ENCODE measurements at regions not wholly inside any gene's neighbourhood (a gene's known extent, or its start where the extent isn't known, plus 50 kb on each side); places are given as distances from the start of the nearest gene placed in this dataset.

DNA sequence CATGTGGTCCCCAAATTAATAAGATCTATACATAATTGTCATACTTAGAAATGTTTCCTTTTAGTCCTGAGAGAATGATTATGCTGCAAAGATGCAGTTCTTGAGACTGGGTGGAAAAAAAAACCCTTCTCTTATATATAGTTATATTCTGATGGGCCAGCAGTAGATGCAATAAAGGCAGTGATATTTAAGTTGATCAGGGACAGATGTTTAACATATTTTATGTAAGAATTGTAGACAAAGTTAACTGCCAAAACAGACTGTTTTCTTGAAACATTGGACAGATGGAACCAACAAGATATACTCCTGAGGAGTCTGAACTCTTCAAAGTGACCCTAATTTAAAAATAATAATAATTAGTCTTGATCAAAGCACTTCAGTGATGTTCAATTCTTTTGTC, 172.0 kb upstream of the LRIG1 start:
- DNase-seq (ENCODE audit: low read depth in 2 of 3, low spot score in 2 of 3), result no peak

DNA sequence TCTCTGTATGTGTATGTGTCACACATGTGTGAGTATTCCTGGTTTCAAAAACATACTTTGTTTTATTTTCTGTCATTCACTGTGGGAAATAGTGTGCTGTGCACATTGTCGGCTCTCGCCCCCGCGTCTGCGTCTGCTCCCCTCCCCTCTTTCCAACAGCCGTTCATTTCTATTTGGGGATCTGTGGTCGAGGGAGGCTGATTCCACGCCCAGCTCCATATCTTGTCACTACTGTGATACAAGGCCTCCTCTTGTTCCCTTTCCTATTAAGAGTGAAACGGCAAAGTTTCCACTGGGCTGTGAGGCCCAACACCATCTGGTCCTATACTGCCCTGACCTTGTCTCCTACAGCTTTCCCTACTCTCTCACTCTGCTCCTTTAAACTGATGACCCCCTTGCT, 172.5 kb upstream of the LRIG1 start:
- no peak for DNase-seq (ENCODE audit: low read depth in 2 of 3, low spot score in 2 of 3)

DNA sequence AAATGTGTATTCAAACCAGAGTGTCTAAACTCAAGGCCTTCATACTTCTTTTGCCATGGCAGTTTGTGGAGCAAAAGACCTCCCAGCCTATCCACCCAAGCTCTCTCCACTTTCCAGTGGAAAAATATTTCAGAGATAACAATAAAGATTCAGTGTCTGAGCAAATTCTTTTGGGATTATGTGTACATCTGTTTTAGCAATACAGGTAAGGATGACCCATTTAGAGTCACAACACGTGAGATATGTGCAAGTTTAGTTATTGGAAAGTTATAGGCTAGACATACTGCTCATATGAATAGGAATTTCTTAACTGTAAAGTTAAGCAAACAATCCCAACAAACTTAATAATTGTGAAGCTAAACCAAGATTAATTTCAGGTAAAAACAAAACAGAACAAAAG, 174.5 kb upstream of the LRIG1 start:
- DNase-seq (ENCODE audit: low read depth in 2 of 3, low spot score in 2 of 3), result no peak

DNA sequence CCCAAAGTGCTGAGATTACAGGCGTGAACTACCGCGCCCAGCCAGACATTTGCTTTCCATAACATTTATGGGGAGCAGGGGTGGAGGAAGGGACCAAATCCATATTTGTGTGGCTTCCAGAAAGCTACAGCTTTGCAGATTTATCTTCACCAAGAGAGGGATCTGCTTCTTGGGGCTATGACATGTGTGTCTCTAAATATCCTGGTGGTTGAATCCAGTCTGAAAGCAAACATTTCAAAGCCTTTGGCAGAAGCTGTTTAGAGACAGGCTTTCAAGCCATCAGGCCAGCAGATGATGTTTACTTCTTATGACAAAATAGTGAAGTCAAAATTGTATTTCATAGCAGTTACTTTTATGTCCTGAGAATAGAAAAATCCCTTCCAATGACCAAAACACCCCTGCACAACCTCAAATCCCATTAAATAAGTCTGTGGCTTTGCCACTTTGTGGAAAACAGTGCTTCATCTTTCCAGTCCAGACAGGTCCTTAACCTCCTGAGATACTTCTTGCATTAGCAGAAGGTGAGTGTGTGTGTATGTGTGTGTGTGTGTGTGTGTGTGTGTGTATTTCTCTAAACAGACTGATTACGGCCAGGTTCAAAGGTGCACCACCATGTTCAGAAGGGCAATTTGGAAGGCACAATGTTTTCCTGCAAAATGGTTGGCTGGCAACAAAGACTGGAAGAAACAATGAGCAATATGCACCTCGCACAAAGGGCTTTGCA, 191.4 kb upstream of the LRIG1 start:
- DNase-seq (ENCODE audit: low read depth in 2 of 3, low spot score in 2 of 3), result no peak

DNA sequence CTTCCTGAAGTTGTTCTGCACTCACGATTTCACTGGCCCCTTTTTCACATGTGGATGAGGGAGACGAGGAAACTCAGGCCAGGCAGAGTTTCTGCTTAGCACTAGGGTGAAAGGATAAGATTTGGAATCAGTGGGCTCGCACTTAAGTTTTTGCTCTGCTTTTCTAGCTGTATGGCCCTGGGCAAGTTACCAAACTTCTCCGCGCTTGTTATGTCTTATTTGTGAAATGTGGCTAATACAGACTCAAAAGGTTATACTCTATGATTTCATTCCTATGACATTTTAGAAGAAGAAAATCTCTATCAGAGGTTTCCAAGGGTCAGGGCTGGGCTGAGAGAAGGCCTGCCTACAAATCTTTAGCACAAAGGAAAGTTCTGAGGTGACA, 191.9 kb upstream of the LRIG1 start:
- DNase-seq (ENCODE audit: low read depth in 2 of 3, low spot score in 2 of 3), result no peak

DNA sequence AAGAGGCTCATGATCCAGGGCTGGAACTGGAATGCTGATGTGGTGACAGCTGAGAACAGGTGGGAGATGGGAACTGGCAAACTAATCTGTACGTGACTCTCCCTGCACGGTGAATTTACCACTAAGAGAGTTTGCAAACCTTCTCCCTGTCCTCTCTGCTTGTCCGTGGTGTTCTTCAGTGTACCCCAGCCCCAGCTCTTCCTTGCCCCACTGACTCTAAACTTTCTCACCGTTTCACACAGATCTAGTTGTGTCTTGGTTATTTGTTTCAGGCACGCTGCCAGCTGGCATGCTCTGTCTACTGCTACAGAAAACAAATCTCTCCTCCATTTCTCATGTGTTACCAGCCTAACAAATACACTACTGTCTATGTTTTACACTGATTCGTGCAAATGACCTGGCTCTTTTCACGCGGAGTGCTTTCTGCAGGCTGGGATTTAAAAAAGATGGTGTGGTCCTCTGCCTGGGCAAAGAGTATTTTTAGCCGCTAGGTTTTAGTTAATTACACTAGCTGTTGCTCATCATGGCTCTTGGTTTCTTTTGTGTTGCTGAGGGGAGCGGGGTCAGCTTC, 192.7 kb upstream of the LRIG1 start:
- no peak for DNase-seq (ENCODE audit: low read depth in 2 of 3, low spot score in 2 of 3)

DNA sequence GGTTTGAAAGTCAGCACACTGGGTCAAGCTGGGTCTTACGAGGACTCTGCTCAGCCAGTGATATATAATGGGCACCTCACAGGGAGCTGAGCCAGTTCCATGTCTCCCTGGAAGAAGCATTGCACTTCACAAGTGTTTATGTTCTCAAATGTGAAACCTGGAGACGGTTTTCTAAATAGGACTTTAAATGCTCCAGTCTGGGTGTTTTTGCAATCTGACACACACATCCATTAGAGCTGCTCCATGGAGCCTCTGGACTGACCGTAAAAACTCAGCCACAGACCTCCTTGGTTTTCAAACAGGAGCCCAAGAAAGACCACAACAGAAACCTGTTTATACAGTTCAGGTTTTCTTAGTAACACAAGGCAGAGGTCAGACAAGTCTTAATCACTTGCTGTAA, 201.3 kb upstream of the LRIG1 start:
- DNase-seq (ENCODE audit: low read depth in 2 of 3, low spot score in 2 of 3), result no peak

DNA sequence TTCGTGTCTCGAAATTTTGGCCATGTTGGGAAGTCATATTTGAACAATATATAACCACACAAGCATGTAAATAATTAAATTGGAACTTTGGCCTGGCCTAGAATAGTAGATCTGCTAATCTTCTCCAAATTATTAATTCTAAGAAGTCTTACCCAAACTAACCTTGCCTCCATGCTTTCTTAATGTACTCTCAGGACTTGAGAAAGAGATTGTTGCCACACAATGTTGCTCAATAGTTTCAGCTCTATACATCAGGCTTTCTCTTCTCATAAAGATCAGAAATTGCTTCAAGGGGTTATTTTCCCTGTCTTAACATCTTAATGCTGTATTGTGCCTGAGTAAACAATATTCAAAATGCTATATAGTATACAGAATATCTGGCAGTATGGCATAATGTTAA, 202.7 kb upstream of the LRIG1 start:
- DNase-seq (ENCODE audit: low read depth in 2 of 3, low spot score in 2 of 3), result no peak

DNA sequence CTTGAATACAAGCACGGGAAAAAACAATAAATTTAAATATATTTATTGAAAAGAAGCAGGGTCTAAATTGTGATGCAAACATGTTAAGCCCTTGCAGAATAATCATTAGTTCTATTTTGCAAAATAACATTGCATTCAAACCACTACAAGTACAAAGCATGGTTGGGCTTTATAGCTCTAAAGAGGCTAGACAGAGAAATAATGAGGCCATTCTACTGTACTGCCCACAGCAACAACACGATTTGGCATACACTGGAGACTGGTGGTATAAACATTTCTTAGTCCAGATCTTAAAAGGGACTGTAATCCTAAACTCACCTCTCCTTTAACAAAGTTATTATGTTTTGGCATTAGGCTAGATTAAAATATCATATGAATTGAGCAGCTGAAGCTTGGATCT, 204.3 kb upstream of the LRIG1 start:
- DNase-seq (ENCODE audit: low read depth in 2 of 3, low spot score in 2 of 3), result no peak

DNA sequence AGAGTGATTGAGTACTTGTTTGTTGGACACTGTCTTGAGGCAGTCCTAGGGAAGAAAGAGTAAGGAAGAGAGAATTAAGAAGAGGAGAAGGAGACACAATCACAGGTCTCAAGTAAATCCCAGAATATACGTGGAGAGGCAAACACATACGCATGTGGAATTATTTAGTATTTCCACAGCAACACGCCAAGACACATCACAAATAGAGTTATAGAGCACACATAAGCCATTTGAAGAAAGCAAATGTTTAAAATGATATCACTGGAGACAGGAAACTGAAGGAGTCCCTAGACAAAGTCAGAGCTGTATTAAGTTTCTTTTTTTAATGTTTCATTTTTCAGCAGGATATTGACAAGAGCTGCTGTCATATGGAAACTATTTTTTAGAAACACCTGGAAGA, 206.1 kb upstream of the LRIG1 start:
- DNase-seq (ENCODE audit: low read depth in 2 of 3, low spot score in 2 of 3), result no peak

DNA sequence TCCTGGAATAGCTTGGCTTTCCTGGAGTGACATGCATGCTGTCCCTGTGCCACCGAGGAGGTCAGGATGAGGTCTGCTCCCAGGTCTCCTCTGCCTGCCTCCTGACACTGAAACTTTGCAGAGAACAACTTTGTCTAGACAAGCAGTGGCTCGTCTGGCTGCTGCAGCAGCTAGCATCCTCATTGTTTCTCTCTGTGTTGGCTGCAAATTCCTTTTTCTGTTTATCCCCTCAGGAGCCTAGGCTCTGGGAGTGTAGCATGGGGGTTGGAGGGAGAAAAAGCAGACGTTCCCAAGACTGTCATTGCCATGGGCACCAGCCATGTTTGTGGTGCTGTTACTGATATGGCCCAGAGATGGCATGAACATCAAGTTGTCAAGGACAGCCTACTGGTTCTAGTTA, 208.7 kb upstream of the LRIG1 start:
- DNase-seq (ENCODE audit: low read depth in 2 of 3, low spot score in 2 of 3), result no peak

DNA sequence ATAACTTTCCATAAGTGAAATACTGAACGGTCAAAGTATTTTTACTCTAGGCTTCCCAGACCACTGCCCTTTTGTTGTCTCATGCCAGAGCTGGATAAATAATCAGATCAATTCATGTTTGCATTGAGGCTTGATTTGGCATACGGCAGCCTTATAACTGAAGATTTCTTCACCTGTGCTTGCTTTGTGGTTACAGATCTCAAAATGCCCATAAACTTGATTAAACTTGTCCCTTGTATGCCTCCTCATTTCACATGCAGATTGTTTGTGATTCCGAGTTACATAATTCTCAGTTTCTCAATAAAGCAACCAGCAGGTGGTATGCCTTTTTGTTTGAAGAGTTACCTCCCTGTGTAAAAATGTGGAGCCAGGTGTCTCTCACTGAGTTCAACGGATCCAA, 211.4 kb upstream of the LRIG1 start:
- DNase-seq (ENCODE audit: low read depth in 2 of 3, low spot score in 2 of 3), result no peak

DNA sequence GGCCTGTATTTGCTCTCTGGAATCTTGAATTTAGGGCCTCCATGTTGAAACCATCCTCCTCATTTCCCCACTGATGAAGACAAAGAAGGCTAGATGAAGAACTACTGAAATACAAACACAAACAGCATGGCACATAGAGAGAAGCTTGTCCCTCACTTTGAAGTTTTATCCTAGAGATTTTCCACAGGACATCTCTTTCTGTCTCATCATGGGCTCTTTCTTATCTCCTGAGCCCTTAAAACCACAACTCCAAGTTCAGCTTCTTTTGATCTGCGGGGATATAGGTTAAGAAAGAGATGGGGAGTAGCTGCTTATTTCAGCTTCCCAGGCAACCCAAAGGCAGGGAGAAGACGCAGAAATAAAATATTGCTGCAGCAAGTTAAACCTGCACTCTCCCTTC, 213.1 kb upstream of the LRIG1 start:
- no peak for DNase-seq (ENCODE audit: low read depth in 2 of 3, low spot score in 2 of 3)

DNA sequence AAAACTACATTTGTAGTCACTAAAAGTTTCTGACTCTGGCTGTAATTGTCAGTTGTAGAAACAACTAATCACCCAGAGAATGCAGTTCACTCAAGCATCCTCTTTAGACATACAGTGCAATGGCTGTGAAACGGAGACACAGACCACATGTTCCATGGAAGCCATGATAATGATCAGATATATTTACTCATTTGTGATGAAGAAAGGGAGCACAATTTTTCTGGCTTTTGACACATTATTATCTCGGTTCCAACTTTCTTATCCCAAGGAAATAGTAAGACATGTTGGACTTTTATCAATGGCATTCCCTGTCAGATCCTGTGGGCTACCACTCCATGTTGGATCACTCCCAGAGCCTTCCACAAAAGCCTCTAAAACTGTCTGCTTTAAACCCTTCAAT, 215.0 kb upstream of the LRIG1 start:
- no peak for DNase-seq (ENCODE audit: low read depth in 2 of 3, low spot score in 2 of 3)

DNA sequence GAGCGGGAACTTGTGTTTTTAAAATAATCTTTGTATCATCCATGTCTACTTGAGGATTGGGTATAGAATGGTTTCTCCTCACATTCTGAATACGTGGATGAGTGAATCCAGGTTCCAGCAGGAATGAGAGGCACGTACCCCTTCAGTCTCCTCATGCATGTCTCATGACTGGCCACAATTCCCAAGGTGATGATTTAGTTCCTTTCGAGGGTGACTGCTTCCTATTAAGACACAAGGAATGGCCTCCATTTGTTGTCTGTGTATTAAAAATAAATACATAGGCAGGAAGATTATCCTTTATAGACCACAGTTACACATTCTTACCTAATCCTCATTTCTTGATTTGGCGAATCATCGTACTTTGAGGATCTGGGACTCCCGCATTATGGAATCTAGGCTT, 217.0 kb upstream of the LRIG1 start:
- DNase-seq (ENCODE audit: low read depth in 2 of 3, low spot score in 2 of 3), result no peak

DNA sequence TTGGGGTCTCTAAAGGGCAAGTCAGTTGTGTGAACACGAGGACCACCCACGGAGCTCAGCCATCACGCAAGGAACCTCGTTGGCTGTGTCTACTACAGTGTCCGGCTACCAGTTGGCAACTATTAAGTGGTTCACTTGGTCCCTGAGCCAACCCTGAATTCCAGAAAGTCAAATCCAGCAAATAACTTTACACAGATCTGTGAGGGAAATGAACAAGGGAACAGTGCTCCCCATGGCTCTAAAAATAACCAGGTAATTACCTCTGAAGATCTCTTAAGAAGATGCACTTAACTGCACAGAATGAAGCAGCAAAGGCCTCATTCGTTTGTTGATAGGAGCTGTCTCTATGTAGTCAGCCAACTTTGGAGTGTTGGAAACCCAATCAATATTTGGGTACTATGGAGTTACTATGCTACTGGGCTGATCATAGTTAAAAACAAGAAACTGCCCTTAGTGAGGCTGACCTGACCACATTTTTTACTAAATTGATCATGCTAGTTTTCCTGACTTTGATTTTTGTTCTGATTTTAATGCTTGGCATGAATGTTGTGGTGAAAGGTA, 219.1 kb upstream of the LRIG1 start:
- no peak for DNase-seq (ENCODE audit: low read depth in 2 of 3, low spot score in 2 of 3)

DNA sequence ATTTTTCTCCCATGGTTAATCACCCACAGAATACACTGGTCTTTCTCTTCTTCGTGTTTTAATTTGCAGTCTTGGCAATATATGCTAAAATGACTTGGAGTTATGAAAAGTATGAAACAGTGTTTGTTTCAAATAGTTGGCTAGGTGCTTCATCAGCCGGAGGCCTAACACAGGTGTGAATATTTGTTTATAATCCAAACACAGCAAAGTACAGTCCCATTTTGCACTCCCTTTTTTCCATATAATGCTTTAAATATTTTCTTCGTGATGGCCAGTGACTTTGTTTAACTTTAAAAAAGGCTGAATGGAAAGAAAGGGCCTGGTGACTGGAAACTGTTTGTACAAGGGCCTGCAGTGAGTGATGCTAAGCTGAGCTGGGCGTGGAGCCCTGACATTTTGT, 219.7 kb upstream of the LRIG1 start:
- no peak for DNase-seq (ENCODE audit: low read depth in 2 of 3, low spot score in 2 of 3)

DNA sequence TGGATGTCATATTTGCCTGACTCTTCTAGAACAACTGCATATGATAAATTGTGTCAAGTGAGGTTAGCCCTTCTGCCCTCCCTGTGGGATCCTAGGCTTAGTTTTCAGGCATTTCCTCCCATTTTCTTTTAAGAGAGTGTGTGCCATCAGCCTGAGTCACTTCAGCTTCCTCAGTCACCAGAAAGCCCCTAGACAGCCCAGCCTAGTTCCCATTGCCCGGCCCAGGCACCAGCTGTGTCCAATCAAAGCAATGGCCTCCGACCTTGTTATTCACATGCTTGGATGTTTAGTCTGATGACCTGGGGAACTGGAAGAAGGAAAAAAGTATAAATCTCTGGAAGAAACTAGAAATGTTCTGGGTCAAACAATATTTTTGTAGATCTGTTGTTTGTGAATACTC, 221.9 kb upstream of the LRIG1 start:
- no peak for DNase-seq (ENCODE audit: low read depth in 2 of 3, low spot score in 2 of 3)

DNA sequence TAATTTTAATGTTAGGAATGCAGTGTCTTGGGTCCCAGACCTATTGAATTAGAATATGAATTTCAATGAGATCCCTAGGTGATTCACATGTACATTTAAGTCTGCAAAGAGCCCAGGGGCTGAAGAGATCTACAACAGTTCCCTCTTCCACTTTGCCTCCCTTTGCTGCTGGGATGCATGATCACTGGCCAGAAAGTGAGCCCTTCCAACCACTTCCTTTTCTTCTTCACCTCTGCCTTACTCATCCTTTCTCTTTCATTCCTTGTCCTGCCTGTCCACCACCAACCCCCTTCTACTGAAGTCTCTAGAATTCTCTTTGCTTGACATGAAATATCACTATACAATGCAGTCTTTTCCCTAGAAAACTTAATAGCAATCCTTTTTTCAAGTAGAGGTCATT, 222.4 kb upstream of the LRIG1 start:
- no peak for DNase-seq (ENCODE audit: low read depth in 2 of 3, low spot score in 2 of 3)

DNA sequence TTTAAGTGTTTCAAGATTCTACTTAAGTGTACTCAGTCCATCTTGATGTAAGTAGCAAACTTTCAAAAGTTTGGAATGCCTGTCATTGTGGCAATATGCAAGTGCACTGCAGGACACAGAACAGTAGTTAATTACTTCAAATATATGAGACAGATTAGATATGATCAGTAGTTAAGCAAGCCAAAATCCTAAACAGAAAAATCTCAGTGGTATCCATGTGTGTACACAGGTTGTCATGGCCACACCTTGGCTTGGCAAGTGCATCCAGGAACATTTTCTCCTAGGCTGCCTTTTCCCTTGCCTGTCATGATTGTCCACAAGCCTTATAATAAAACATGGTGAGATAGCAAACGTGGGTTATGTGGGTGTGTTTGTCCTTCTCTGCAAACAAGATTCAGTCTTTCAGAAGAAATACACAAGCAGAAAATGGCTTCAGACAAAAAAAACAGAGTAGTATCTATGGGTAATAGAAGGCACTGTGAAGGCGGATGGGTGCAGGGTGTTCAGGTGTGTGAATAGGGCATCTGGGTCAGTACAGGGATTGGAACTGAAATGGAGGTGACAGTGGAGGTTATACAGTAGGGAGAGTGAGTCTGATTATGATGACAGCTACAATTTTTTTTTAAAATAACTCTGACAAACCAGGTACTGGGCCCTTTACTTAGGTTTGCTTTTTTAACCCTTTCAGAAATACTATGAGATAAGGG, 229.0 kb upstream of the LRIG1 start:
- DNase-seq (ENCODE audit: low read depth in 2 of 3, low spot score in 2 of 3), result no peak

DNA sequence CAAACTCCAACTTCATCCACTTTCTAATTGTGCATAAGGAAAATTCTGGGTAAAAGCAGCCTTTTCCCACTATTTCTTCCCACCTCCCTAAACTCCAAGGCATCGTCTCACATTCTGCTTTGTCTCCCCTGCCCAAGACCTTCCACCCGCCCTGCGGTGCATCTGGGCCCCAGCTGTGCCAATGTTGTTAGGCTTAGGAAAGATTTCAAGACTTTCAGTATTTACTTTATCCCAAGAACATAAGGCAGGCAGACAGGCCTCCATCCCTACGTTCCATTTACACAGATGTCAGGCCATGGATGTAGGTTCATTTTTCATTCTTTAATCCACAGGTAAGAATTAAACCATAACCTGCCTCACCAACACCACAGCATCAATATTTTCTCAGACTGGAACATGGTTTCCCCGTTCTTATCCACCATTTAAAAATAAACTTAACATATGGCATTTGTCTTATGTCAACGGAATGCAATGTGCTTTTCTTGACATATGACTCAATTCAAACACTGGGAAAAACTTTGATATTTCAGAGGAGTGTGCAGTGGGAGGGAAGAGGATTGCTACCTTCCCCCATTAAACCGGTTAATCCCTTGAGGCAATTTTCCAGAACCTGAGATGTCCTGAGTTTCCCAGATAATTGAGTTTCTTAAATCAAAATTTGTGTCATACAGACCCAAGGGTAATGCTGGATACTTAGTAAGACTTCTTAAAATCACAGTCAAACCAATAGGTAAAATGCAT, 238.0 kb upstream of the LRIG1 start:
- no peak for DNase-seq (ENCODE audit: low read depth in 2 of 3, low spot score in 2 of 3)
